ENCODE measurements at regions not wholly inside any gene's neighbourhood (a gene's known extent, or its start where the extent isn't known, plus 50 kb on each side); places are given as distances from the start of the nearest gene placed in this dataset.

DNA sequence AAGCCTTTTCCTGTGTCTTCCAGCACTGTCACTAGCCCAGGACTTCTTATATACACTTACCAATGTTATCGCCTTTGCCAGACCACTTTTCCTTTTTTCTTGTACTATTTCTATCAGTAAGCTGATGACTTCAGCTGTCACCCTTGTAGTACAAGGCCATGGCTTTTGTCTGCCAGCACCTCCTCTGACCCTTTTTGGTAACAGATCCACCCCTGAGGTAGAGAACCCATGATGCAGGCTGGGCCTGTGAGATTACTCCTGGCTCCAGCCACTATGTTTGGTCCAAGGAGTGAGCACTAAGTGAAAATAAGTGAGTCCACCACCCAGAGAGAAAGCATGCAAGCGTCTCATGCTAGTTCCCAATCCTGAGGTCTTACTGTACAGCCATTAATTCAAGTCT lies 406.7 kb downstream of the MLLT3 start:
- Histone ChIP-seq H3K36me3 (ENCODE audit: control insufficient read depth in 1 of 2, insufficient read depth in 2 of 2, low read length in 2 of 2) (no peaks in the 10 kb centered on the region), H3K27me3 (ENCODE audit: low read depth, low read length) (no peaks in the 10 kb centered on the region), H3K4me3 (ENCODE audit: low read depth in 1 of 2, low read length in 2 of 2) (no peak overlapping the region), H3K4me1 (ENCODE audit: control insufficient read depth in 1 of 2, insufficient read depth in 2 of 2, low read length in 2 of 2) (no peaks in the 10 kb centered on the region), H3K27ac (ENCODE audit: low read length) (no peak overlapping the region), H3K9me3 (ENCODE audit: control insufficient read depth in 1 of 2, low read length in 2 of 2) (no peaks in the 10 kb centered on the region)

DNA sequence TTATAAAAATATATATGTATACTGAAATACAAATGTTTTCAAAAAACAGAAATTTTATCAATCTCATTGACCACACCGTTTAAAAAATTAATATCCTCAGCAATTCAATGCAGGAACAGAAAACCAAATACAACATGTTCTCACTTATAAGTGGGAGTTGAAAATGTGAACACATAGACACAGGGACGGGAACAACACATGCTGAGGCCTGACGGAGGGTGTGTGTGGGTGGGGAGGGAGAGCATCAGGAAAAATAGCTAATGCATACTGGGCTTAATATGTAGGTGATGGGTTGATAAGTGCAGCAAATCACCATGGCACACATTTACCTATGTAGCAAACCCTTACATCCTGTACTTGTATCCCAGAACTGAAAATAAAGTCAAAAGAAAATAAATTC lies 409.5 kb downstream of the MLLT3 start:
- Histone ChIP-seq H3K27me3 (ENCODE audit: low read depth, low read length) (no peaks in the 10 kb centered on the region), H3K4me3 (ENCODE audit: low read depth in 1 of 2, low read length in 2 of 2) (no peak overlapping the region)

DNA sequence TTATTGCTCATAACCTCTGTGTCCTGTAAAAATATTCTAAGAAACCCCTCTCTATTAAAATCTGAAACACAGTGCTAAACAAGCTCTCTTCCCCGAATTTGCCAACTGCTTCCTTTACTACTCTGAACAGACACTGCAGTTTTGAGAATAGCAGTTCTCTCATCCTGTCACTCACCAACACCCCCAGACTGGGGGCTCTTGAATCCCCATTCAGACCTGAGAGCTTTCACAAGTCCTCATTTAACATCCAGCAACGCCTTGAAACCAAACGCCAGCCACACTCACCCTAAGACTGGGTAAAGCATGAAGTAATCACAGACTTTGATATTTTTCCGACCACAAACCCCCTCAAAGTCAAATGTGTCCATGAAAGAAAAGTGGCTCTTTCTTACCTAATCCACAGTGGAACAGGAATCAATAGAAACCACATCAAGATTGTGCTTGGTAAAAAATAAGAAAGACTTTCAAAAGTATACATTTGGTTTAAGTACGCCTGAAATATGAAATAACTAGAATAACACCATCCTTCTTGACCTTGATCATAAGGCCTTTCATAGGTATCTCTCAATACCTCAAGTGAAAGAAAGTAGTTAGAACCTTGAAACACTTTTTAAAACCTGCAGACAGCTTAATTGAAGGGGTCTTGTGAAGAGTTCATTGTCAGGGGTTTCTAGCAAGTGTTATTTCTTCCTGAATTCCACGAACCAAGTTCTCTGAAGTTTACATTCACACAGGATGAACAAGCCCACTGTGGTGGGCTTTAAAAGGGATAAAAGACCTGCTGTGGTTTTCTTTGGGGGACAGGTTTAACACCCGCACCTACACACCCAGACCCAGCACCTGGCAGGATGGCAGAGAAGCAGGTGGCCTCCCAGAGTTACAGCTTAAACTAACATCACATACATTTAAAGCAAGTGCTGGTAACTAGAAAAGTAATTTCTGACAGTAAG lies 412.6 kb downstream of the MLLT3 start:
- Histone ChIP-seq H3K4me1 (ENCODE audit: control insufficient read depth in 1 of 2, insufficient read depth in 2 of 2, low read length in 2 of 2) (no peaks in the 10 kb centered on the region), H3K9me3 (ENCODE audit: control insufficient read depth in 1 of 2, low read length in 2 of 2) (no peaks in the 10 kb centered on the region), H3K27me3 (ENCODE audit: low read depth, low read length) (no peaks in the 10 kb centered on the region), H3K4me3 (ENCODE audit: low read depth in 1 of 2, low read length in 2 of 2) (no peak overlapping the region), H3K27ac (ENCODE audit: low read length) (no peak overlapping the region), H3K36me3 (ENCODE audit: control insufficient read depth in 1 of 2, insufficient read depth in 2 of 2, low read length in 2 of 2) (no peaks in the 10 kb centered on the region)

More for the DNA sequence above, 409.5 kb downstream of the MLLT3 start:
- no peaks in the 10 kb centered on the region for H3K4me1 ChIP-seq (ENCODE audit: control insufficient read depth in 1 of 2, insufficient read depth in 2 of 2, low read length in 2 of 2)
- no peaks in the 10 kb centered on the region for H3K36me3 ChIP-seq (ENCODE audit: control insufficient read depth in 1 of 2, insufficient read depth in 2 of 2, low read length in 2 of 2)
- no peaks in the 10 kb centered on the region for H3K9me3 ChIP-seq (ENCODE audit: control insufficient read depth in 1 of 2, low read length in 2 of 2)
- H3K27ac ChIP-seq (ENCODE audit: low read length): no peak overlapping the region

DNA sequence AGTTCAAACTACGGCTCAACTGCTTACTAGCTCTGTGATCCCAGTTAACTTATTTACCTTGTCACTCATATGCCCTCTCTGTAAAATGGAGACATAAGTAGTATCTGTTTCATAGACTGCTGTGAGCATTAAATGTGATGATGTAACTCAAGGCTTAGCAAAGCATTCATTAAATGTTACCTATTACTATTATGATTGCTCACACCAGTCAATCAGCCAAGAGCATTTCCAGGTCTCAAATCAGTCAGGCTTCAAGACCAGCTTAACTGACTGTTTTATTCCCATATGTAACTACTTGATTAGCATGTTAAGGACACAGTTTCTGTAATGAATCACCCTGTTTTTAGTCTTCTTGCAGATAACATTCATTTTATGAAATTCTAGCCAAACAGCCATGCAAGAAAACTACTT lies 413.3 kb downstream of the MLLT3 start:
- no peak overlapping the region for H3K27ac ChIP-seq (ENCODE audit: low read length)
- H3K4me3 ChIP-seq (ENCODE audit: low read depth in 1 of 2, low read length in 2 of 2): no peak overlapping the region
- H3K27me3 ChIP-seq (ENCODE audit: low read depth, low read length): no peaks in the 10 kb centered on the region
- no peaks in the 10 kb centered on the region for H3K9me3 ChIP-seq (ENCODE audit: control insufficient read depth in 1 of 2, low read length in 2 of 2)
- H3K36me3 ChIP-seq (ENCODE audit: control insufficient read depth in 1 of 2, insufficient read depth in 2 of 2, low read length in 2 of 2): no peaks in the 10 kb centered on the region
- H3K4me1 ChIP-seq (ENCODE audit: control insufficient read depth in 1 of 2, insufficient read depth in 2 of 2, low read length in 2 of 2): no peaks in the 10 kb centered on the region

DNA sequence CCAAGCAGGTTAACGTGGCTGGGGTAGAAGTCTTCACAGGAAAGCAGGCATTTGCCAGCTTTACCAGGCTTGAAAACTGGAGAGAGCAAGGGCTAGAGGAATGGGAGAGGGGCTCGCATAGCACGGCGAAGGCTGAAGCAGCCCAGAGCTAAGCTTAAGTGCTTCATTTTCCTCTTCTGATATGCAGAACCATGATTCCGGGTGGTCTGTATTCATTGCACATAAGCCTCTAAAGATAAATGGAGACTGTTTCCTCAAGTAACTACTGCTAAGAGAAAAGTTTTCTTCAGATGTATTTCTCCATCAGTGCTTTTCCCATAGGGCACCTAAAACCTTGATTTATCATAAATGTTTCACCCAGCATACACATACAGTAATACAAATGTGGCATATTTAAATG lies 414.1 kb downstream of the MLLT3 start:
- H3K36me3 ChIP-seq (ENCODE audit: control insufficient read depth in 1 of 2, insufficient read depth in 2 of 2, low read length in 2 of 2): no peaks in the 10 kb centered on the region
- H3K4me1 ChIP-seq (ENCODE audit: control insufficient read depth in 1 of 2, insufficient read depth in 2 of 2, low read length in 2 of 2): no peaks in the 10 kb centered on the region
- H3K4me3 ChIP-seq (ENCODE audit: low read depth in 1 of 2, low read length in 2 of 2): no peak overlapping the region
- no peaks in the 10 kb centered on the region for H3K27me3 ChIP-seq (ENCODE audit: low read depth, low read length)
- no peak overlapping the region for H3K27ac ChIP-seq (ENCODE audit: low read length)
- H3K9me3 ChIP-seq (ENCODE audit: control insufficient read depth in 1 of 2, low read length in 2 of 2): no peaks in the 10 kb centered on the region

DNA sequence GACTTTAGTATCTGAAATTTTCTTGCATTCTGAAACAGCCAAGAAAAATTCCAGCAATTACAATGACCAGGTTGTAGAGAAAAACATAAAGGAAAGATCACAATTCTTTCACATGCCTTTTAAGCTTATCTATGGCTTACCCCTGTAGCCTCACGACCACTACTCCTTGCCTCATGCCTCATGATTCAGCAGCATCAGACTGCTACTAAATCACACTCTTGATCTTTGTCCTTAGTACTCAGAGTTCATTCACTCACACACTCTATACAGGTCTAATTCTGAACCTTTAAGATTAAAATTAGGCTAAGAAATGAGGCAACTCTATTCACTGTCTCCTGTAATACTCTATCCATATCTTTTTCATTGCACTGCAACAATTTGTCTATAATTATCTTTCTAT lies 415.1 kb downstream of the MLLT3 start:
- Histone ChIP-seq H3K36me3 (ENCODE audit: control insufficient read depth in 1 of 2, insufficient read depth in 2 of 2, low read length in 2 of 2) (no peaks in the 10 kb centered on the region), H3K4me1 (ENCODE audit: control insufficient read depth in 1 of 2, insufficient read depth in 2 of 2, low read length in 2 of 2) (no peaks in the 10 kb centered on the region), H3K27me3 (ENCODE audit: low read depth, low read length) (no peaks in the 10 kb centered on the region), H3K9me3 (ENCODE audit: control insufficient read depth in 1 of 2, low read length in 2 of 2) (no peaks in the 10 kb centered on the region), H3K4me3 (ENCODE audit: low read depth in 1 of 2, low read length in 2 of 2) (no peak overlapping the region), H3K27ac (ENCODE audit: low read length) (no peak overlapping the region)

DNA sequence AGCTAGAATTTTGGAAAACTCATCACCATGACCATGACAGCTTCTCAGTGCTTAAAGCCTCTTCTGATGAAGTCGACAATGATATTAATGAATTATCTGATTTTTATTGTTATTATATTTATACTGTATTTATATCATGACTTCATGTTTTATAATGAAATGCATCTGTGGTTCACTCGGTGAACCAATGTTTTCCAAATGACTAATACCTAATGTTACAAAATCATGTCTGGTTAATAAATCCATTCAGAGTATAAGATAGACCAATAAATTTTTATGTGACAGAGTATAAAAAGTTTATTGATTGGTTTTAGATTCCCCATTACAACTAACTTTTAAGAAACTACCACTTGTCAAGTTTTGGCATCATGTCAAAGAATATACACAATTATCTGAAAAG lies 416.5 kb downstream of the MLLT3 start:
- Histone ChIP-seq H3K4me1 (ENCODE audit: control insufficient read depth in 1 of 2, insufficient read depth in 2 of 2, low read length in 2 of 2) (no peaks in the 10 kb centered on the region), H3K4me3 (ENCODE audit: low read depth in 1 of 2, low read length in 2 of 2) (no peak overlapping the region), H3K36me3 (ENCODE audit: control insufficient read depth in 1 of 2, insufficient read depth in 2 of 2, low read length in 2 of 2) (no peaks in the 10 kb centered on the region), H3K27ac (ENCODE audit: low read length) (no peak overlapping the region), H3K27me3 (ENCODE audit: low read depth, low read length) (no peaks in the 10 kb centered on the region), H3K9me3 (ENCODE audit: control insufficient read depth in 1 of 2, low read length in 2 of 2) (no peaks in the 10 kb centered on the region)

DNA sequence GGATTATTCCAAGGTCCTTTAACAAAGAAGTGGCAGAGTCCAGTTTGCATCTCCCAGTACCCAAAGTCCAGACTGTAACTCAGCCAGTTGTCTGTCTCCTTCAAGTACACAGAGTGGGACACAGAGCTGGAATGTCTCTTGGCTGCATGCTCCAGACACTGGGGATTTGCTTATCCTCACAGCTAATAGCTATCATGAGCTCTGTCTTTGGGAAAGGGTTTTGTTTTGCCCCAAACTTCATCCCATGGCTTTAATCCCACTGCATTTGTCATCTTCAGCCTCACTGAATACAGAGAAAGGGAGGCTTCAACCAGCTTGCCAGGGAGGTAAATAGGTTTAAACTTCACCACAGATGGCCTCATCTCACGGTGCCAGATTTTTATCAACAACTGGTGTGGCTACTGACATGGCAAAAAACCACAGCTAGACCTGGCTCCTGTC lies 412.2 kb upstream of the SLC24A2 start:
- Histone ChIP-seq H3K4me1 (ENCODE audit: control insufficient read depth in 1 of 2, insufficient read depth in 2 of 2, low read length in 2 of 2) (no peaks in the 10 kb centered on the region), H3K4me3 (ENCODE audit: low read depth in 1 of 2, low read length in 2 of 2) (no peak overlapping the region), H3K27me3 (ENCODE audit: low read depth, low read length) (no peaks in the 10 kb centered on the region), H3K36me3 (ENCODE audit: control insufficient read depth in 1 of 2, insufficient read depth in 2 of 2, low read length in 2 of 2) (no peaks in the 10 kb centered on the region), H3K9me3 (ENCODE audit: control insufficient read depth in 1 of 2, low read length in 2 of 2) (peaks cover 0 to 2% of the 10 kb centered on the region in 2 donors), H3K27ac (ENCODE audit: low read length) (no peak overlapping the region)

DNA sequence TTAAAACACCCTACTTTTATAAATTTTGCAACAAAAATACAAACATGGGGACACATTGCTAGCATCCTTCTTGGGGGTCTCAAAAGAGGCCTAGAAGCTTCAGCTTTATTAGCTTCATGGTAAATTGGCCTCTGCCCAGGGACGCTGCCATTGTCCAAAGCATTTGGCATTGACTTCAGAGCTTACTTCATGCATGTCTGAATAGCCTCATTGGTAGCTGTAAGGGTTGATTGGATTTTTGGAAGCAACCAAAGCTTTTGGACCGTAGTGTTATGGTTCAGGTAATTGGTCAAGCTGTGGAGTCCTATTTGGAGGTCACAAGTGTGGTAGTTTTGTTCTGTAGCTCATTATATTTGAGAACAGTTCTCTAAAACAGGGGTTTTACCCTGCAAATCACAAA lies 411.7 kb upstream of the SLC24A2 start:
- Histone ChIP-seq H3K36me3 (ENCODE audit: control insufficient read depth in 1 of 2, insufficient read depth in 2 of 2, low read length in 2 of 2) (no peaks in the 10 kb centered on the region), H3K4me3 (ENCODE audit: low read depth in 1 of 2, low read length in 2 of 2) (no peak overlapping the region), H3K27me3 (ENCODE audit: low read depth, low read length) (no peaks in the 10 kb centered on the region), H3K4me1 (ENCODE audit: control insufficient read depth in 1 of 2, insufficient read depth in 2 of 2, low read length in 2 of 2) (no peaks in the 10 kb centered on the region), H3K9me3 (ENCODE audit: control insufficient read depth in 1 of 2, low read length in 2 of 2) (peaks cover 0 to 3% of the 10 kb centered on the region in 2 donors), H3K27ac (ENCODE audit: low read length) (no peak overlapping the region)

DNA sequence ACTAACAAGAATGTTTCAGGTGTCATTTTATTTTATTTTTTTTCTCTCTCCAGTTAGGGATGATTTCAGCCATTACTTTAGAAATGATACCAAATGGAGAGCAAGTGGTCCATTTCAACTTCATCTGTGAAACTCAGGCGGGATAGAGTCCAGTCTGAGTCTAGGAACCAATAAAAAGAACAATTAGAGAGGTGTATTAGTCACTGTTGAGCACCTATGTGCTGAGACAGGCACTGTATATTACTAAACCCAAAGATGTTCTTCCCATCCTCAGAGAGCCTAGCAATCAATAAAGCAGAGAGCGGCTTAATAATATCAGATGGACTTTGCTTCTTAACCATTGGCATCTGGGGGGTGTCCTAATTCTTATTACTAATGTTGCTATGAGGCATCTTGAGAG lies 410.3 kb upstream of the SLC24A2 start:
- peaks cover 0 to 3% of the 10 kb centered on the region in 2 donors for H3K9me3 ChIP-seq (ENCODE audit: control insufficient read depth in 1 of 2, low read length in 2 of 2)
- H3K27me3 ChIP-seq (ENCODE audit: low read depth, low read length): no peaks in the 10 kb centered on the region
- no peaks in the 10 kb centered on the region for H3K36me3 ChIP-seq (ENCODE audit: control insufficient read depth in 1 of 2, insufficient read depth in 2 of 2, low read length in 2 of 2)
- H3K4me1 ChIP-seq (ENCODE audit: control insufficient read depth in 1 of 2, insufficient read depth in 2 of 2, low read length in 2 of 2): no peaks in the 10 kb centered on the region
- no peak overlapping the region for H3K4me3 ChIP-seq (ENCODE audit: low read depth in 1 of 2, low read length in 2 of 2)
- H3K27ac ChIP-seq (ENCODE audit: low read length): no peak overlapping the region

DNA sequence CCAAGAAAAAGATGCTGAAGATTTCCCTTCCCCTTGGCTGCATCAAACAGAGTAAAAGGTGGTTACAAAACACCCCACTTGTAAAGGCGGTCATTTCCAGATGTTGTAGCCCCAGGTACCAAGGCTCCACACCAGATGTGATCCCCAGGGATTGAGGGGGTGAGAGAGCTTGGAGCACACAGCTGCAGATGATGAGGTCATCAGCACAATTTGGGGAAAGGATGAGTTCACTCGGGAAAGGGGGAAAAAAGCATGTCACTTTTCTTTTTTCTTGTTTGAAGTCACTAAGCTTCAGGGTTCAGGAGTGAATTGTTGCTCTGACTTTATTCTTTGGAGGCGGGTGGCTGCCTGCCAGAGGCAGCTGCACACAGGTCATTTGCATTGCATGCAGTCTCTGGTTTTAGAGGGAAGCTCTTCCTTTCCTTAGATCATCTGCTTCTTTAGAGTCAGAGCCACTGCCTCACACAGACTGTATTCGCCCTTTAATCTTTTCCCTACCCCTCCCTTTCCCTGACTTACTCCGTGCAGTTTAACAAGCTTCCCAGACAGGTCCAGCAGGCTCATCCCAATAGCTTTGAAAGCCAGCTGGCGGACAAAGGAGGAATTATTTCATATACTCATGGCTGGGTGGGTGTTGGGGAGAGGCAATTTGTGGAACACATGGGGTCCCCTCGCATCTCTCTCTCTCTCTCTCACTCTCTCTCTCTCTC lies 409.3 kb upstream of the SLC24A2 start:
- H3K4me1 ChIP-seq (ENCODE audit: control insufficient read depth in 1 of 2, insufficient read depth in 2 of 2, low read length in 2 of 2): no peaks in the 10 kb centered on the region
- H3K9me3 ChIP-seq (ENCODE audit: control insufficient read depth in 1 of 2, low read length in 2 of 2): peaks cover 0 to 3% of the 10 kb centered on the region in 2 donors
- no peak overlapping the region for H3K4me3 ChIP-seq (ENCODE audit: low read depth in 1 of 2, low read length in 2 of 2)
- no peaks in the 10 kb centered on the region for H3K27me3 ChIP-seq (ENCODE audit: low read depth, low read length)
- H3K27ac ChIP-seq (ENCODE audit: low read length): no peak overlapping the region
- no peaks in the 10 kb centered on the region for H3K36me3 ChIP-seq (ENCODE audit: control insufficient read depth in 1 of 2, insufficient read depth in 2 of 2, low read length in 2 of 2)

Data from muscle layer of duodenum (tissue), 2 donors.